ENCODE measurements at regions not wholly inside any gene's neighbourhood (a gene's known extent, or its start where the extent isn't known, plus 50 kb on each side); places are given as distances from the start of the nearest gene placed in this dataset.
"Not testable (repeated sequence)": the region's sequence is repeated elsewhere in the genome, so short reads cannot be mapped to it uniquely, and the experiment has no call there.

GRCh38 chr3:144662729-144663128 is 691.1 kb downstream of the DIPK2A start:
- no peak for DNase-seq

DNA sequence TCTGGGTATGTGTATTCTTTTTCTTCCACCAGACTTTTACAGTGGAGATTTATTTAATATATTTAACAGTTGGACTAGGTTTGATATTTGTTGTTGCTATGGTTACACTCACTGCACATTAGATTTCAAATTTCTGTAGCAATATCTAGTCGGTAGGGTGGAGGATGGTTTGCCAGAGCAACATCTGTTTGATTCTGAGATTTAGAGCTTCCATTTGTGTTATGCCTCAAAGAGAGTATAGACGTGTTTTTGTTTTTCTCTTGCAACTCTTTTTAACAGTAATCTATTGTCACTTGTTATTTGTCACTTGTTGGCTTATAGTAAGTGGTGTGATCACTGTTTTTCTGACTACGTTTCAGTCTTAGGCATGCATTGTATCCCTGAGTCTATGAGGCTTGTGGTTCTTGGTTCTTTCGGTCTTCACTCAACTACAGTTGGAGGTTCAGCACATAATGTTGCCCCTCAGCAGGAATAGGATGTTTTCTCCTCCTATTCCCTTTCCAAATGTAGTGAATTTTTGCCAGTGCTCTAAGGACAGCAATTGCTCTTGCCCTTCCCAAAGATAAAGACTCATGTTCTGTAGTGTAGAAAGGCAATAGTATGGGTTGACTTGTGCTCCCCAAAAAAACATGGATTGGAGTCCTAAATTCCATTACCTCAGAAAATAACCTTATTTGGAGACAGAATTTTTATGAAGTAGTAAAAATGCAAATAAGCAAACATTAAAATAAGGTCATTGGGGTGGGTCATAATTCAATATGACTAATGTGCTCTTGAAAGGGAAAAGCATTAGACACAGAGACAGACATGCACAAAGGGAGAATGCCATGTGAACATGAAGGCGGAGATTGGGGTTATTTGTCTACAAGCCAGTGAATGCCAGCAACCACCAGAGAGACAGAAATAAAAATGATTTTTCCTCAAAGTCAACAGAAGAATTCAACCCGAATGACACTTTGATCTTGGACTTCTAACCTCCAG is 692.1 kb downstream of the DIPK2A start:
- DNase-seq = no peak

DNA sequence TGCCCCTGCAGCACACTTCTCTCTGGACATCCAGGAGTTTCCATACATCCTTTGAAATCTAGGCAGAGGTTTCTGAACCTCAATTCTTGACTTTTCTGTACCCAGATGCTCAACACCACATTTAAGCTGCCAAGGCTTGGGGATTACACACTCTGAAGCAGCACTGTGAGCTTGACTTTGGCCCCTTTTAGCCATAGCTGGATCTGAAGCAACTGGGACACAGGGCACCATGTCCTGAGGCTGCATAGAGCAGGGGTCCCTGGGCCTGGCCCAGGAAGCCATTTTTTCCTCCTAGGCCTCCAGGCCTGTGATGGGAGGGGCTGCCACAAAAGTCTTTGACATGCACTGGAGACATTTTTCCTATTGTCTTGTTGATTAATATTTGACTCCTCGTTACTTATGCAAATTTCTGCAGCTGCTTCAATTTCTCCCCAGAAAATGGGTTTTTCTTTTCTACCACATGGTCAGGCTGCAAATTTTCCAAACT is 694.0 kb downstream of the DIPK2A start:
- DNase-seq = no peak

GRCh38 chr3:144670571-144670970 is 698.9 kb downstream of the DIPK2A start:
- DNase-seq = no peak

DNA sequence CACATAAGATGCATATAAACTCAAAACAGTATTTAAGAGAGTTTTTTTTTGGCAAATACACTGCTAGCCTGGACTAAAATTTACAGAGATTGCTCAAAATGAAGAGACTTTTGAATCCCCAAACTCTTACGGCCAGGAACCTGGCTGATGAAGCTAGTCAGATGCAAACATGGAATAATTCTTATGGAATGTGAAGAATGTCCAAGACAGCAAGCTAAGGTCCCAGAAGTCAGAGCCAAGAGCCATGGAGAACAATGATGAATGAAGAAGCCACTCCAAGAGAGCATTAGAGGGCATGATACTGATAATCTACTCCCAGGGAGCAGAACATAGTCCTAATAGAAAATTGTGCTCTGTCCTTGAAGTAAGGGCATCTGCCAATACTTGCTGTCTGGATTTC is 705.5 kb downstream of the DIPK2A start:
- DNase-seq = peak; percentile 1

DNA sequence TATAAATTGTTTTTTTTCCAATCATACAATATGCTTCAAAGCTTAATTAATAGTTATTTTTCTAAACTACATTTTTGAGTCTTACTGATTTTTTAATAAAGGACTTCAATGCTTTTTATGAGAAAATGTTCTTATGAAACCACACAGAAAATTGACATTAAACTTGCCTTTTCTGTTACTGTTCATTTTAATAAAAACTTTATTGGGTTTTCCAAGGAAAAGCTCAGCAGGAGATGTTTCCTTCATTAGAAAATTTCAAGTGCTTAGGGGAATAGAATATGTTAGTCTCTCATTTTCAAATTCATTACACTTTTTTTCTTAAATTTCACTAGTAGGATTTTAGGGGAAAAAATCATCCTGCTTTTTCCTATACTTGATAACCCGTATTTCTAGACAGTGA is 711.4 kb downstream of the DIPK2A start:
- DNase-seq = no peak

DNA sequence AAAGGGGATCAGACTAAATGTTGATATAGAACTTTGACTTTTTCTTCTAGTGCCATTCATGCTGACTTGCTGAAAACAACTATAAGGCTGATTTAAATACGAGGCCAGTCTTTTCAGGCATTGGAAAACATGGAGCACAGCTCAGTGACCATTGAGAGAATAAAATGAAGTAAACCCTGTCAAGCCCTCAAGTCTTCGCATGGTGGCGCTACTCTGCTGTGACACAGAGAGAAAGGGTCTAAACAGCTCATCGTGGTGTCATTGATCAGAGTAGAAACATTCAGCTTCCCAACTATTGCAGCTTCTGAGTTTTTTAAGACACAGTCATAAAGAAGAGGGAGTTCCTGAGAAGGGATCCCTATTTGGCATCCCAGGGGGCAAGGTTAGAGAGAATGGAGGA is 716.2 kb downstream of the DIPK2A start:
- no peak for DNase-seq

GRCh38 chr3:144692488-144692887 is 720.9 kb downstream of the DIPK2A start:
- no peak for DNase-seq

DNA sequence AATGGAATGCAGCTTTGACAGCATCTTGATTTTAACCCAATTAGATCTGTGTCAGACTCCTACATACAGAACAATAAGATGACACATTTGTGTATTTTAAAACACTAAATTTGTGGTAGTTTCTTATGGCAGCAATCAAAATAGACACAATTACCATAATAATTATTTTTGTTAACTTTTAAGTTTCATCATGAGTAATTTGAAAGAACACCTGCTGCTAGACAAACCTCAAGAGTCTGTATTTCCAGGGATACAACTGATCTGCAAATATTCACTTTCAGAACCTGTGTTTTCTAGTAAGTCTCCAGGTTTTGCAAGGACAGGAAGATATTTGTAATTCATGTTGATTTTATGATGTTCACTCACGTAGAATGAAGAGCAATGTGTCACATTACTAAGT is 736.8 kb downstream of the DIPK2A start:
- DNase-seq = no peak

DNA sequence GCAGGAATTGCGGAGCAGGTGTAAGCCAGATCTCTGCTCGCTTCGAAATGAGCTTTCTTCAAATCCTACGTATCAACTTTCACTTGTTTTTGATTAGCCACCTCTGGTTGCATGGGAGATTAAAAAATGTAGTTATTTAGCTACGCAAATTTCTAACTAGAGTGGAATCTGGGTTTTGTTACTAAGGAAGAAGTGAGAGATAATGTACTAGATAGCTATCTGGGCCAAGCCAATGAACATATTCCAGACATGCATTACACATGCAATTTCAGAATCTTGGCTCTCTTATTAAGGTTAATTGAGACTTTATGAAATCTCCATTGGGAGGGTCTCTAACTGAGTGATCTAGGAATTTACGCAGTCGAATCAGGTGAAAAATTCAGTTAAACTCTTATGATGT is 765.7 kb downstream of the DIPK2A start:
- DNase-seq = no peak

DNA sequence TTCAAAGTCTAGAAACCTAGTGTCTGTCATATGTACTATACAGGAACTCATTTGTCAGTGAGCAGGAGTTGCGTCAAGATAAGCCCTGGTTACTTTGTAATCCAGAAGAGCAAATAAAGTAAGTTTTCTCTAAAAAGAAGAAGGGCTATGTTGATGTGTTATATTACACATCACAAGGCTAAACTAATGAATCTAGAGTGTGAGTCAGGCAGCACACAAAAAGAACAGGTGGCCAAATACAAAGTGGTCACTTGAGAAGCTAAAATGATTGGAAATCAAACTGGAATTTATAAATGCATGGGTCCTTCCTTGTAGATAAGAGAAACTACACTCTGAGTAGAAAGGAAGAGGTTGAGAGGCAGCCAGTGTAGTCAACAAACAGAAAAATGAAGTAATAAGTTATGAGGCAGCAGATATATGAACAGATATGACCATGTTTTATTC is 771.6 kb downstream of the DIPK2A start:
- DNase-seq = no peak

DNA sequence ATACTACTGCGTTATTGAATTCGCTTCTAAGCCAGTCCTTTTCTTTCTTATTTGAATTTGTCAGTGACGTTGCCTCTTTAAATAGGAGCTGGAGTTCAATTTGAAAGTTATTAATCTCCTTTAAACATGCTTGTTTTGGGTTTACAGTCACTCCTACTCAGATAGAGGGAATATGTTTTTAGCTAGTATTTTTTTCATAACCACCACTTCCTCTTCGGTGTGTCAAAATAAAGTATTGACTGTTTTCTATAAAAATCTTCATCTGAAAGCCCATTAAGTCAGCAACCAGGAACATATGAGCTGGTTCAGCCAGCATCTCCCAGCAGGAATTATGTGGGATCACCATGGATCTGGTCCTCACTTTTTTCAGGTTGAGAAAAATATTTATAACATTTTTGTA is 772.9 kb downstream of the DIPK2A start:
- no peak for DNase-seq

DNA sequence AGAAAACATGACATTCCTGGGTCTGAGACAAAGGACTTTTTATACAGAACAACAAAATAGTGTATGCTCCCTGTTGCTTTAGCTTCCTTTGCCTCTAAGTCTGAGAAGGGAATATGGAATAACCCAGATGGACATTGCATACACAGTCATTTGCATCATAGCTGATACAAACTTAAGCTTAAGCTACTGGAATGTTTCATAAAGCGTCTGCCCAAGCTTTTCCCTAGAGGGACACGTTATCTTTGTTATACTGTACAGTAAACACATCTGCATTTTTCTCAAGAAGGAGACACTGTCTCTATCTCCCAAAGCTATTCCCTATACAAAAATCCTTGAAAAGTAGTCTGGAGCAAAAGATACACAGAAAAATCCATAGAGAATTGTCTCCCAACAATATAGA is 775.0 kb downstream of the DIPK2A start:
- no peak for DNase-seq

DNA sequence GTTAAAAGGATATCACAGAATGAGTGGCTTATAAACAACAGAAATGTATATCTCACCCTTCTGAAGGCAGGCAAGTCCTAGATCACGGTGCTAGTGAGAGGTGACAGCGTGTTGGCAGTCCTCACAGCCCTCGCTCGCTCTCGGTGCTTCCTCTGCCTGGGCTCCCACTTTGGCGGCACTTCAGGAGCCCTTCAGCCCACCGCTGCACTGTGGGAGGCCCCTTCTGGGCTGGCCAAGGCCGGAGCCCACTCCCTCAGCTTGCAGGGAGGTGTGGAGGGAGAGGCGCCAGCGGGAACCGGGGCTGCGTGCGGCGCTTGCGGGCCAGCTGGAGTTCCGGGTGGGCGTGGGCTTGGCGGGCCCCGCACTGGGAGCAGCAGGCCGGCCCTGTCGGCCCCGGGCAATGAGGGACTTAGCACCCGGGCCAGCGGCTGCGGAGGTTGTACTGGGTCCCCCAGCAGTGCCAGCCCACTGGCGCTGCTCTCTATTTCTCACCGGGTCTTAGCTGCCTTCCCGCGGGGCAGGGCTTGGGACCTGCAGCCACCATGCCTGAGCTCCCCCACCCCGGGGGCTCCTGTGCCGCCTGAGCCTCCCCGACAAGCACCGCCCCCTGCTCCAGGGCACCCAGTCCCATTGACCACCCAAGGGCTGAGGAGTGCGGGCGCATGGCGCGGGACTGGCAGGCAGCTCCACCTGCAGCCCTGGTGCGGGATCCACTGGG is 778.1 kb downstream of the DIPK2A start:
- not testable (repeated sequence) for DNase-seq

GRCh38 chr3:144754076-144754783 is 782.6 kb downstream of the DIPK2A start:
- DNase-seq = no peak

DNA sequence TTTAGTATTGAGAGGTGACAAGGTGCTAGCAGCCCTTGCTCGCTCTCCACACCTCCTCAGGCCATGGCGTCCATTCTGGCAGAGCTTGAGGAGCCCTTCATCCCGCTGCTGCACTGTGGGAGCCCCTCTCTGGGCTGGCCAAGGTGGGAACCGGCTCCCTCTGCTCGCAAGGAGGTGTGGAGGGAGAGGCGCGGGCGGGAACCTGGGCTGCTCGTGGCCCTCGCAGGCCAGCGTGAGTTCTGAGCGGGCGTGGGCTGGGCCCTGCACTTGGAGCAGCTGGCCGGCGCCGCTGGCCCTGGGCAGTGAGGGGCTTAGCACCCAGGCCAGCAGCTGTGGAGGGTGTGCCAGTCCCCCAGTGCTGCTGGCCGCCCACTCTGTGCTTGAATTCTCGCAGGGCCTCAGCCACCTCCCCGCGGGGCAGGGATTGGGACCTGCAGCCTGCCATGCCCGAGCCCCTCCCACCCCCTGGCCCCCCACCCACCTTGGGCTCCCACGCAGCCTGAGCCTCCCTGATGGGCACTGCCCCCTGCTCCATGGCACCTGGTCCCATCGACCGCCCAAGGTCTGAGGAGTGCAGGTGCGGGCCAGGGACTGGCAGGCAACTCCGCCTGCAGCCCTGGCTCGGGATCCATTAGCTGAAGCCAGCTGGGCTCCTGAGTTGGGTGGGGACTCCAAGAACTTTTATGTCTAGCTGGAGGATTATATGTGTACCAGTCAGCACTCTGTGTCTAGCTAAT is 785.2 kb downstream of the DIPK2A start:
- DNase-seq = no peak

GRCh38 chr3:144760831-144761230 is 789.2 kb downstream of the DIPK2A start:
- no peak for DNase-seq

DNA sequence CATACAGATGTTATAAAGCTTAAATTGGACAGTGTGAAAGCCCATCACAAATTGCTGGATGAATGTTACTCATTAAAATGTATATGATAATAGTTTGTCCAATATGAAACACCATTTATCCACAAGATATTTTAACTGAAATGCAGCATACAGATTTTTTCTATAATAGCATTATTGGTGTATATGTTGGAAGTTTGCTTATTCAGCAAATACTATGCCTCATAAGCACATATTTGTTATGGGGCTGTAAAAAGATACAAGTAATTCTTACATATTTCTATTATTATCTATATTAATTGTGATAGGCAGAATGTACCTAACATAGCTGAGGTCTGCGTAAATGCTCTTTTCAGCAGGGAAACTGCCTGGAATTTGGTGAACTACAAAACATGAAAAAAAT is 790.5 kb downstream of the DIPK2A start:
- no peak for DNase-seq

GRCh38 chr3:144763878-144764454 is 792.3 kb downstream of the DIPK2A start:
- DNase-seq = no peak

GRCh38 chr3:144770281-144770680 is 798.7 kb downstream of the DIPK2A start:
- DNase-seq = no peak

DNA sequence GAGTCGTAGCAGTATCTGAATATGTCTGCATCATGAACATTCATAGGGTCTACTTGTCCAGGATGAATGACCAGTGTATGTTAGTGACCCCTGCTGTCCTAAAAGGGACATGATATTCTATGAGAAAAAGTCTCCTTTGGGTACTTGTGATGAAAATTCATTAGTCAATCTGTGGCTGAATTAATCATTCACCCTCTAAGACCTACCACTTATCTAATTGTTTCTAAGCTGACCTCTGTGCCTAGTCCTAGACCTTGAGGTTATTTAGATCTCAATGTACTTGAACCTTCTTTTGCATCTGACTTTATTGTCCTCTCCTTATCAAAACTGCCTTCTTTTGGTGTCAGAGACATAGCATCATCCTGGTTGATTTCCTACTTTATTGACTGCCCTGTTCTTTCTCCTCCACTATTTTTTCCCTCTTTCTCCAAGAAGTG is 799.3 kb downstream of the DIPK2A start:
- no peak for DNase-seq

- no peak for DNase-seq
Measured at GRCh38 chr3:144771381-144771870, 799.8 kb downstream of the DIPK2A start.

All from T1000 (cell line).